HT1080 (cell line): ENCODE measurements at regions not wholly inside any gene's neighbourhood (a gene's known extent, or its start where the extent isn't known, plus 50 kb on each side); places are given as distances from the start of the nearest gene placed in this dataset.
"Not testable (repeated sequence)": the region's sequence is repeated elsewhere in the genome, so short reads cannot be mapped to it uniquely, and the experiment has no call there.

Source experiments
- DNase-seq: peaks from one replicate; pipeline ENCODE4 v3.0.0-alpha.2; 2015; ENCODE audit warnings: low read depth

- no peak for DNase-seq
Observed at GRCh38 chr20:23299673-23300050, 50.9 kb upstream of the NXT1 start.

- DNase-seq, result no peak
Observed at GRCh38 chr20:23298926-23299672, 51.5 kb upstream of the NXT1 start.

- no peak for DNase-seq
Observed at GRCh38 chr20:23298155-23298554, 52.4 kb upstream of the NXT1 start.

GRCh38 chr20:23296841-23297701 is 53.5 kb upstream of the NXT1 start:
- DNase-seq, result no peak

- no peak for DNase-seq
Observed at GRCh38 chr20:23295934-23296333, 54.7 kb upstream of the NXT1 start.

- no peak for DNase-seq
Observed at GRCh38 chr20:23294671-23295070, 55.9 kb upstream of the NXT1 start.

GRCh38 chr20:23294166-23294565 is 56.4 kb upstream of the NXT1 start:
- DNase-seq, result no peak

GRCh38 chr20:23293689-23294088 is 56.9 kb upstream of the NXT1 start:
- DNase-seq, result no peak

- DNase-seq, result not testable (repeated sequence)
Observed at GRCh38 chr20:23292311-23292710, 58.3 kb upstream of the NXT1 start.

- DNase-seq, result no peak
Observed at GRCh38 chr20:23291575-23292240, 58.9 kb upstream of the NXT1 start.

GRCh38 chr20:23290761-23291574 is 59.6 kb upstream of the NXT1 start:
- DNase-seq, result no peak

GRCh38 chr20:23289724-23290395 is 60.7 kb upstream of the NXT1 start:
- no peak for DNase-seq

GRCh38 chr20:23289249-23289648 is 61.3 kb upstream of the NXT1 start:
- no peak for DNase-seq

- DNase-seq, result no peak
Observed at GRCh38 chr20:23287354-23288190, 63.0 kb upstream of the NXT1 start.

- no peak for DNase-seq
Observed at GRCh38 chr20:23286346-23286745, 64.2 kb upstream of the NXT1 start.

- no peak for DNase-seq
Observed at GRCh38 chr20:23285536-23285935, 65.1 kb upstream of the NXT1 start.

GRCh38 chr20:23284009-23284408 is 66.6 kb upstream of the NXT1 start:
- DNase-seq, result no peak

- DNase-seq, result no peak
Observed at GRCh38 chr20:23283096-23283850, 67.3 kb upstream of the NXT1 start.

GRCh38 chr20:23282546-23282945 is 68.0 kb upstream of the NXT1 start:
- DNase-seq, result no peak
